Muscle of leg (tissue), 3 donors: ENCODE measurements at regions not wholly inside any gene's neighbourhood (a gene's known extent, or its start where the extent isn't known, plus 50 kb on each side); places are given as distances from the start of the nearest gene placed in this dataset.
"Not testable (repeated sequence)": the region's sequence is repeated elsewhere in the genome, so short reads cannot be mapped to it uniquely, and the experiment has no call there.

ENCODE experiments used
- DNase-seq: peaks from one replicate; pipeline ENCODE4 v3.0.0; 2013
- H3K27ac ChIP-seq: one replicate; pipeline ENCODE4 v1.5.1; 2013; ENCODE audit warnings: mild to moderate bottlenecking, low read length, control low read depth
- H3K27me3 ChIP-seq: one replicate; pipeline ENCODE4 v1.6.1; 2013; ENCODE audit warnings: low read length; ENCODE audit not compliant: control insufficient read depth, insufficient read depth
- H3K36me3 ChIP-seq: one replicate; pipeline ENCODE4 v1.6.1; 2013; ENCODE audit warnings: low read length; ENCODE audit not compliant: control insufficient read depth, insufficient read depth
- H3K4me1 ChIP-seq: one replicate; pipeline ENCODE4 v1.6.1; 2013; ENCODE audit warnings: low read length; ENCODE audit not compliant: control insufficient read depth, insufficient read depth
- H3K4me3 ChIP-seq: one replicate; pipeline ENCODE4 v1.5.1; 2013; ENCODE audit warnings: low read length, control low read depth
- H3K9me3 ChIP-seq: replicated peaks from 2 replicates; pipeline ENCODE4 v1.6.1; 2013; ENCODE audit warnings: low read depth, low read length; ENCODE audit not compliant: control insufficient read depth
- WGBS: methylation state at CpG from one replicate; pipeline ENCODE4 v1.1.5; 2013; ENCODE audit warnings: missing lambda C conversion rate; ENCODE audit not compliant: insufficient coverage; 5-methylcytosine and 5-hydroxymethylcytosine counted together

DNA sequence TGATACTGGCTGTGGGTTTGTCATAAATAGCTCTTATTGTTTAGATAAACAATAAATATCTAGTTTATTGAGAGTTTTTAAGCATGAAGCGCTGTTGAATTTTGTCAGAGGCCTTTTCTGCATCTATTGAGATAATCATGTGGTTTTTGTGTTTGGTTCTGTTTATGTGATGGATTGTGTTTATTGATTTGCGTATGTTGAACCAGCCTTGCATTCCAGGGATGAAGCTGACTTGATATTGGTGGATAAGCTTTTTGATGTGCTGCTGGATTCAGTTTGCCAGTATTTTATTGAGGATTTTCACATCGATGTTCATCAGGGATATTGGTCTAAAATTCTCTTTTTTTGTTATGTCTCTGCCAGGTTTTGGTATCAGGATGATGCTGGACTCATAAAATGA, 231.4 kb downstream of the HS3ST3B1 start:
- 86% methylated on average over 1 of the region's 3 CpGs for WGBS
- H3K36me3 ChIP-seq, H3K4me3 ChIP-seq: not testable (repeated sequence)

DNA sequence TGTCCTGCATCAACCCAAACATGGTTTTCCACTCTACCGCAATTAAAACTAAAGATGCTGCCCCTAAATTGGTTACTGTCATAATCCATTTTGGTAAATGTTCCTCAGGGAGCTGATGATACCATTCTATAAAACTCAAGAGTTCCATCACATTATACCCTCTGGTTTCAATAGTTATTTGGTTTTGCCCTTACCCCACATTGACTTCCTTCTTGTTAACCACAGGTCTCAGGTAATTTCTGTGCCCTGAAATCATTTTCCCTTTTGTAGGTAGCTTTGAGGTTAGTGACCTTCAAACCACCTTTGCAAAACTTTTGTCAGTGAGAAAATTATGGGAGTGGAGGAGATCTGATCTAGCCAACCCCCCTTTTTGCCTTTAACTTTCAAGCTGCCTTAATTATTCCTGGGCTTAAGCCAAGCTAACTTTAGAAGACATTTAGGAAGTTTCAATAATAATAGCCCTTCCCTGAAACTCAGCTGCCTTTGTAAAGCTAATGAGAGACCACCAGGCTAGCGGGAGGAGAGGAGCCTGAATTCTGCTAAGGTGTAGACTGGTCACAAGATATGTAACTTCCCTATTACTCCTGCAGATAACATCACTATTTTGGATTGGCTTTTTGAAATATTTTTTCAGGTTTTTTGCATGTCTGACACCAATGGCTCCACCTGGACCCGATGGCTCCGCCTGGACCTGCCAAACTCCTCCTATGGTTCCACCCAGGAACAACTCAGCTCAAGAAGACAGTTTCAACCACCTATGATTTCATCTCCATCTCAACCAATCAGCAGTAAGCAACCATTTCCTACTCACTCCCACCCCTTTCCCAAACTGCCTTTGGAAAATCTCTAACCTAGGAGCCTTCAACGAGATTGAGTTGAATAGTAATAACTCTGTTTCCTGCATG, 224.9 kb downstream of the HS3ST3B1 start:
- Histone ChIP-seq H3K27ac (no peak overlapping the region), H3K9me3 (no peaks in the 10 kb centered on the region), H3K36me3 (no peaks in the 10 kb centered on the region), H3K27me3 (no peaks in the 10 kb centered on the region), H3K4me3 (no peak overlapping the region), H3K4me1 (no peaks in the 10 kb centered on the region)
- 49% methylated on average over 2 of the region's 5 CpGs for WGBS
- no peak for DNase-seq

More for the DNA sequence above, 231.4 kb downstream of the HS3ST3B1 start:
- DNase-seq, H3K9me3 ChIP-seq, H3K4me1 ChIP-seq, H3K27me3 ChIP-seq, H3K27ac ChIP-seq: not testable (repeated sequence)

DNA sequence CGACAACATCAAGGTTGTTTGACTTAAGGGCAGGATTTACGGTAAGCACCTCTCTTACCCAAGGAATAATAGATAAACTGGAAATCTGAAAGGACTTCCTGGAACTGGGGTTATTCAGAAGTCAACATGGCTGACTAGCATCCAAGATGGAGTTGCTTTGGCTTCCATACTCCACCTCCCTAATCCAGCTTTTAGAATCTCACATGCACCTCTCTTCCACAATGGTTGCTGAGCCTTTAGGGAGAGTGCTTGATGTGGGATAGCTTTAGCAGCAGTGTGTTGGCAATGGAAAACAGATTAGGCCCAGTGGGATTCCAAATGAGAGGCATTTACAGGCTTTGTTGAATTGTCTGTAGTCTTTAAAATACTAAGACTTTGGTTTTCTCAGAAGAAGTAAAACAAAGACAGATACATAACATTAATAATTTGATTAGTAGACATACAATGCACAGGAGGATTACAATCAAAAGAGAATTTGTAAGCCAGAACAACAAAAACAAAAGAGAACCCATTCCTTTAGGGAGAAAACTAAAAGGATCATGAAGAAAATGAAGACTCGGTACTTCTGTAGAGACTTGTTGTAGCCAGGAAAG, 222.0 kb downstream of the HS3ST3B1 start:
- Histone ChIP-seq H3K9me3 (no peaks in the 10 kb centered on the region), H3K4me1 (no peaks in the 10 kb centered on the region), H3K27ac (no peak overlapping the region), H3K27me3 (no peaks in the 10 kb centered on the region), H3K36me3 (no peaks in the 10 kb centered on the region), H3K4me3 (no peak overlapping the region)
- DNase-seq = no peak
- WGBS = no CpG with 5 or more reads among the region's 3 CpGs

DNA sequence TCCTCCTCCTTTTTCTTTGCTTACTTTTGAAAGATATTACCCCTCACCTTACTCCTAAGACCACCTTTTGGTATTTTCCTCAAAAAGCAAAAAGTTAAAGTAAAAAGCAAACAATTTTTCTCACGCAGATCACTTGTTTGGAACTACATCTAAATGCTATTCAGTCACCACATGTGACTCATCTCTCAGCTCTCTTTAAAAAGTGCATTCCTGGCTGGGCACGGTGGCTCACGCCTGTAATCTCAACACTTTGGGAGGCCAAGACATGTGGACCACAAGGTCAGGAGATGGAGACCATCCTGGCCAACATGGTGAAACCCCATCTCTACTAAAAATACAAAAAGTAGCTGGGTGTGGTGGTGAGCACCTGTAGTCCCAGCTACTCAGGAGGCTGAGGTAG, 218.0 kb downstream of the HS3ST3B1 start:
- H3K9me3 ChIP-seq, H3K4me1 ChIP-seq, H3K27ac ChIP-seq, H3K36me3 ChIP-seq, H3K4me3 ChIP-seq, DNase-seq, H3K27me3 ChIP-seq: not testable (repeated sequence)
- 73% methylated on average over 1 of the region's 3 CpGs for WGBS

DNA sequence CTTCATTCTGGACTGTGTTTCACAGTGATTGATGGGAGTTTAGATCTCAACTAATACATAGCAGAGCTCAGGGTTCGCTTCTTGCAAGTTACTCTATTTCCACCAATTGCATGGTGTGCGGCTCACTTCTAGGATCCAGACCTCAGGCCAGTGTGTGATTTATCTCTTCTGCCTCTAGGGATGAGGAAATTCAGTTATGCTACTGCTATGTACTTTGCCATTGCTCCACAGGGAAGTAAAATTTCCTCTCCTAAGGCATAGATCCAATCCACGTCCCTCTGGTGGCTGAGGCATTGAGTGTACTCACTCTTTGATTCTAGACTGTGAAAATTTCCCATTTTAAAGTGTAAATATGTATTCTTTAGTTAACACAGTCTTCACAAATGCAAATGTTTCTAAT, 214.1 kb downstream of the HS3ST3B1 start:
- Histone ChIP-seq H3K36me3 (no peaks in the 10 kb centered on the region), H3K4me3 (no peak overlapping the region), H3K4me1 (no peaks in the 10 kb centered on the region), H3K27me3 (no peaks in the 10 kb centered on the region), H3K9me3 (no peaks in the 10 kb centered on the region), H3K27ac (no peak overlapping the region)
- WGBS = 80% methylated on average over 1 of the region's 3 CpGs
- no peak for DNase-seq

DNA sequence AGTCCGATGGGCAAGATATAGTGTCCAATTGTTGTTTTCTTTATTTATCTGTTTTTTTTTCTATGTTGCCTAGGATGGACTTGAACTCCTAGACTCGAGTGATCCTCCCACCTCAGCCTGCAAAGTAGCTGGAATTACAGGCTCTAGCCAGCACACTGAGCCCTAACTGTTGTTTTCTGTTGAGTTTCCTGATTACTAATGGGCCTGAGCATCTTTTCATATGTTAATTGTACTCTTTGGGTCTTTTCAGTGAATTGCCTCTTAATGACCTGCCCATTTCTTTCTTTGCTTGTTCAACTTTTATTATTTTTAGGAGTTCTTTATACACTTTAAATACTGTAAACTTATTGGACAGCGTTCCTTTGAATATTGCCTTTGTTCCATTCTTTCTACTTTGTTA, 213.0 kb downstream of the HS3ST3B1 start:
- Histone ChIP-seq H3K27ac (no peak overlapping the region), H3K36me3 (no peaks in the 10 kb centered on the region), H3K9me3 (no peaks in the 10 kb centered on the region), H3K4me1 (no peaks in the 10 kb centered on the region), H3K4me3 (no peak overlapping the region), H3K27me3 (no peaks in the 10 kb centered on the region)
- DNase-seq = no peak
- WGBS = no CpG with 5 or more reads among the region's 3 CpGs

DNA sequence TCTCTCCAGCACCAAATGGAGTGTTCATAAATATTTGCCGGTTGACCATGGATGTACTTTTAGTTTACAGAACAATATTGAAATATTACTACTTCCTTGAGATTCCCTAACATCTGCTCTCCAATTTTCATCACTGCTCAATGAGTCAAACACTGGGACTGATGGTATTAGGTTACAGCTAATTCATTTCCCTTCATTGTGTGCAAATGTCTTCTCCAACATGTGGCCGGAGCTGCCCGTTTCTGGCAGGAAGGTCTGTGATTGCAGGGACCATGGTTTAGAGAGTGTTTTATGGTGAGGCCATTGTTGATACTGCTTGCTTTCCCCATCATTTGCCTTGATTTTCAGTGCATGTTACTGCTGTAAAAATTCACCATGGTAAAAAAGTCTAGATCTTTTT, 209.3 kb downstream of the HS3ST3B1 start:
- Histone ChIP-seq H3K9me3 (no peaks in the 10 kb centered on the region), H3K4me3 (no peak overlapping the region), H3K27me3 (peaks cover 2% of the 10 kb centered on the region), H3K36me3 (no peaks in the 10 kb centered on the region), H3K4me1 (no peaks in the 10 kb centered on the region), H3K27ac (no peak overlapping the region)
- no peak for DNase-seq
- no CpG with 5 or more reads among the region's 3 CpGs for WGBS

DNA sequence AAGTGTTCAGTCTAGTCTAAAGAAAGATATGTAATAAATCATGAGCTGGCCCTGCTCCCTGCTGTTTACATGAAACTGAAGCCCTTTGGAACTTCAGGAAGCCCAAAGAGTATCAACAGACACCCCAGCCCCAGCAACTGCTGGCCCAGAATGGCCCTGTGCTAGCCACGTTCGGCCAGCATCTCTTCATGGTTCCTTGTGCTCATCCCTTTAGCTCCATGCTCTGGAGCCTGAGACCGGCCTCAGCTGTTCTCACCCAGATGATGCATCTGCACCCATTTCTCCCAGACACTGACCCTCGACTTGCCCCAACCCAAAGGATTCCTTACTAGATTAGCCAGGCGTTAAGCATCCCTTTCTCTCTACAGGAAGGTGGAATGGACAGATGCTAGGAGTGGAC, 207.3 kb downstream of the HS3ST3B1 start:
- Histone ChIP-seq H3K9me3 (no peaks in the 10 kb centered on the region), H3K4me3 (no peak overlapping the region), H3K4me1 (no peaks in the 10 kb centered on the region), H3K27ac (no peak overlapping the region), H3K27me3 (peaks cover 2% of the 10 kb centered on the region), H3K36me3 (no peaks in the 10 kb centered on the region)
- WGBS = 68% methylated on average over 3 of the region's 5 CpGs
- no peak for DNase-seq

DNA sequence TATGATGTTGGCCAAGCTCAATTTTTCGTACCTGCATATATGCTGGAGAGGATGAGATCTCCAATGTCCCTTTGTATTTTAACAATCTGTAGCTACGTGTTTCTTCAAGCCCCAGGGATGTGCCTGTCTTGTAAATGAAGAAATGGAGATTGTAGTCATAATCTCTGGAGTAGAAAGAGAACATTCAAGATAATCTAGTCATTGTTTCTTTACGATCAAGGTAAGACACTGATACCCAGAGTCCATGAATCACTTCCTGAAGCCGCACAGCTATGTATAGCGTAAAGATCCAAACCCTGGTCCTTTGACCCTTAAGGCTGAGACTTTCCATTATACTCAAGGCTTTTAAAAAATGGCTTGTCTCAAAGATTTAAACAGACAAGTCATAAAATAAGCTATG, 205.5 kb downstream of the HS3ST3B1 start:
- DNase-seq = no peak
- no peaks in the 10 kb centered on the region for H3K36me3 ChIP-seq
- no peaks in the 10 kb centered on the region for H3K9me3 ChIP-seq
- H3K4me1 ChIP-seq = no peaks in the 10 kb centered on the region
- H3K4me3 ChIP-seq = no peak overlapping the region
- H3K27me3 ChIP-seq = peaks cover 2% of the 10 kb centered on the region
- WGBS = 61% methylated on average over 2 of the region's 5 CpGs
- no peak overlapping the region for H3K27ac ChIP-seq

DNA sequence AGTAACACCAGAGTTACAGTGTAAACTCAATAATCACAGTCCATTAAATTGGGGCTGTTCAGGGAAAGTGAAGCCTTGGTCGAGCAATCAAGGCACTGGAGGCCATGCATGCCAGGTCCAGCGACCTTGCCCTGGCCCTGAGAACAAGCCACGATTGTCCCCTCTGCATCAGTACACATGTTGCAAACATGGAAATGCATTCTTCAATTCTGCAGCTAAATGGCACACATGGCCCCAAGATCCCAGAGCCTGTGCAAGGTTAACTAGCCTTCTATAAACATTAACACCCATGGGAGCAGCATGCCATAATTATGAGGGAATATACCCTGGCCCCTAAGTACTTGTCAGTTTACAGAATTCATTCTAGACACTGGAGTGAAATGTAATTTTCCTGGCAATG, 204.7 kb downstream of the HS3ST3B1 start:
- H3K36me3 ChIP-seq = no peaks in the 10 kb centered on the region
- H3K9me3 ChIP-seq = no peaks in the 10 kb centered on the region
- peaks cover 2% of the 10 kb centered on the region for H3K27me3 ChIP-seq
- 24% methylated on average over 3 of the region's 3 CpGs for WGBS
- DNase-seq = no peak
- H3K4me3 ChIP-seq = no peak overlapping the region
- H3K27ac ChIP-seq = no peak overlapping the region
- no peaks in the 10 kb centered on the region for H3K4me1 ChIP-seq
